ENCODE measurements at regions not wholly inside any gene's neighbourhood (a gene's known extent, or its start where the extent isn't known, plus 50 kb on each side); places are given as distances from the start of the nearest gene placed in this dataset.
"Not testable (repeated sequence)": the region's sequence is repeated elsewhere in the genome, so short reads cannot be mapped to it uniquely, and the experiment has no call there.

DNA sequence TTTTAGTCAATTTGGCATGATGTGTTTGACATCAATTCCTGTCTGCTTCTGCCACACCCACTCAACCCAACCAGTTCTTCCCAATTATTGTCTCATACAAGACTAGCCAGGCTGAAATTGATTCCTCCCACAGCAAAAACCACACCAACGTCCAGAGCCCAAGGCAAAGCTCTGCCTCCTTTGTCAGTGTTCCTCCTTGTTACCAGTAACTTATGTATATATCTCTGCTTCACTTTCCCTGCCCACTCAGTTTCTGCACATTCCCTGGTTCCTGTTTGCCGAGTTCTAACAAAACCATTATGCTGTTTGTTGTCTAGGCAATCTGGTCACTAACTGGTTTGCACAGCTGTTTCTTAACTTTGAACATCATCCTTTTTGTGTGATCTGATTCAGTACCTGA, 547.9 kb upstream of the PTCHD4 start:
- BruUV-seq (replicated peaks), result no TSS peak
- H2AFZ ChIP-seq (ENCODE audit: low read length), result no peak overlapping the region

GRCh38 chr6:48641544-48641943, 530.5 kb upstream of the PTCHD4 start:
- BruUV-seq (replicated peaks), result no TSS peak
- no peaks in the 10 kb centered on the region for H3K27me3 ChIP-seq (ENCODE audit: control insufficient read depth in 1 of 2, insufficient read depth in 2 of 2, low read length in 2 of 2)
- ChIA-PET POLR2A (no interaction called here), CTCF (ENCODE audit: low intra/inter-chr PET ratio, low total read pairs) (no interaction called here)
- H3K9me3 ChIP-seq (ENCODE audit: low read length), result no peaks in the 10 kb centered on the region
- in situ Hi-C loops (cut with HindIII; ENCODE audit: extremely low pct_ligation_motif_present, low pct_unique_long_range_greater_than_20kb) (no loop called here), intact Hi-C loops (cut with micrococcal nuclease; ENCODE audit: unreplicated experiment) (no loop called here)
- 1% methylated on average over 2 of the region's 2 CpGs for WGBS (ENCODE audit: low lambda C conversion rate)
- no peak overlapping the region for H3K4me3 ChIP-seq (replicated peaks in 1 of 3; ENCODE audit: insufficient read depth in 1 of 3, low read depth in 2 of 3, low read length in 3 of 3)
- TF ChIP-seq ZNF446 (CRISPR knock-in tag; IDR thresholded peaks at IDR 0.05), result no peak
- TF ChIP-seq, protein P1, sequence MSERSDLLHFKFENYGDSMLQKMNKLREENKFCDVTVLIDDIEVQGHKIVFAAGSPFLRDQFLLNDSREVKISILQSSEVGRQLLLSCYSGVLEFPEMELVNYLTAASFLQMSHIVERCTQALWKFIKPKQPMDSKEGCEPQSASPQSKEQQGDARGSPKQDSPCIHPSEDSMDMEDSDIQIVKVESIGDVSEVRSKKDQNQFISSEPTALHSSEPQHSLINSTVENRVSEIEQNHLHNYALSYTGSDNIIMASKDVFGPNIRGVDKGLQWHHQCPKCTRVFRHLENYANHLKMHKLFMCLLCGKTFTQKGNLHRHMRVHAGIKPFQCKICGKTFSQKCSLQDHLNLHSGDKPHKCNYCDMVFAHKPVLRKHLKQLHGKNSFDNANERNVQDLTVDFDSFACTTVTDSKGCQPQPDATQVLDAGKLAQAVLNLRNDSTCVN (CRISPR knock-in tag; IDR thresholded peaks at IDR 0.05; ENCODE audit: borderline replicate concordance), result no peak
- TF ChIP-seq MXD4 (CRISPR knock-in tag; IDR thresholded peaks at IDR 0.05), result no peak
- DNase-seq (ENCODE audit: low spot score) (no peak), FAIRE-seq (no peak), ATAC-seq (no peak)
- H3K4me2 ChIP-seq (ENCODE audit: low read depth, low read length), result no peak overlapping the region
- no peaks in the 10 kb centered on the region for H3K4me1 ChIP-seq (ENCODE audit: insufficient read depth, low read length)
- H4K20me1 ChIP-seq (ENCODE audit: insufficient read depth, low read length), result no peaks in the 10 kb centered on the region
- H3K36me3 ChIP-seq (replicated peaks in 1 of 2; ENCODE audit: control insufficient read depth in 1 of 2, insufficient read depth in 2 of 2, low read length in 2 of 2), result no peaks in the 10 kb centered on the region
- H3K9ac ChIP-seq (ENCODE audit: insufficient read depth, low read depth, low read length), result no peak overlapping the region
- H2AFZ ChIP-seq (ENCODE audit: low read length), result no peak overlapping the region
- no peak overlapping the region for H3K27ac ChIP-seq (ENCODE audit: extremely low read length, insufficient read depth, low read length)
- H3K79me2 ChIP-seq (ENCODE audit: insufficient read depth, low read length), result no peaks in the 10 kb centered on the region

More for the DNA sequence above, 547.9 kb upstream of the PTCHD4 start:
- H4K20me1 ChIP-seq (ENCODE audit: insufficient read depth, low read length), result no peaks in the 10 kb centered on the region; the same call in 1 of the 2 replicates
- in situ Hi-C loops (cut with HindIII; ENCODE audit: extremely low pct_ligation_motif_present, low pct_unique_long_range_greater_than_20kb) (no loop called here), intact Hi-C loops (cut with micrococcal nuclease; ENCODE audit: unreplicated experiment) (no loop called here)
- no peaks in the 10 kb centered on the region for H3K9me3 ChIP-seq (ENCODE audit: low read length)
- 4% methylated on average over 2 of the region's 2 CpGs for WGBS (ENCODE audit: low lambda C conversion rate)
- H3K27ac ChIP-seq (ENCODE audit: extremely low read length, insufficient read depth, low read length), result no peak overlapping the region
- CTCF ChIA-PET (ENCODE audit: low intra/inter-chr PET ratio, low total read pairs), result no interaction called here
- H3K4me2 ChIP-seq (ENCODE audit: low read depth, low read length), result no peak overlapping the region
- no peak for FAIRE-seq
- H3K79me2 ChIP-seq (ENCODE audit: insufficient read depth, low read length), result no peaks in the 10 kb centered on the region
- no peaks in the 10 kb centered on the region for H3K36me3 ChIP-seq (replicated peaks in 1 of 2; ENCODE audit: control insufficient read depth in 1 of 2, insufficient read depth in 2 of 2, low read length in 2 of 2)
- TF ChIP-seq ZNF674 (CRISPR knock-in tag; IDR thresholded peaks at IDR 0.05; ENCODE audit: low read depth) (no peak), MEIS1 (CRISPR knock-in tag; IDR thresholded peaks at IDR 0.05; ENCODE audit: borderline replicate concordance) (no peak)
- H3K4me3 ChIP-seq (replicated peaks in 1 of 3; ENCODE audit: insufficient read depth in 1 of 3, low read depth in 2 of 3, low read length in 3 of 3), result no peak overlapping the region
- DNase-seq (ENCODE audit: low spot score), result no peak
- no peak for ATAC-seq
- no peaks in the 10 kb centered on the region for H3K27me3 ChIP-seq (ENCODE audit: control insufficient read depth in 1 of 2, insufficient read depth in 2 of 2, low read length in 2 of 2)
- POLR2A ChIA-PET, result no interaction called here
- no peak overlapping the region for H3K9ac ChIP-seq (ENCODE audit: insufficient read depth, low read depth, low read length)
- no peaks in the 10 kb centered on the region for H3K4me1 ChIP-seq (ENCODE audit: insufficient read depth, low read length)

- ATAC-seq; POLR2A ChIA-PET; H3K4me1 ChIP-seq (ENCODE audit: insufficient read depth, low read length); H3K36me3 ChIP-seq (replicated peaks in 1 of 2; ENCODE audit: control insufficient read depth in 1 of 2, insufficient read depth in 2 of 2, low read length in 2 of 2); intact Hi-C loops (cut with micrococcal nuclease; ENCODE audit: unreplicated experiment); H3K9ac ChIP-seq (ENCODE audit: insufficient read depth, low read depth, low read length); H4K20me1 ChIP-seq (ENCODE audit: insufficient read depth, low read length); H2AFZ ChIP-seq (ENCODE audit: low read length); BruUV-seq (replicated peaks); CTCF ChIA-PET (ENCODE audit: low intra/inter-chr PET ratio, low total read pairs); in situ Hi-C loops (cut with HindIII; ENCODE audit: extremely low pct_ligation_motif_present, low pct_unique_long_range_greater_than_20kb); H3K27ac ChIP-seq (ENCODE audit: extremely low read length, insufficient read depth, low read length); DNase-seq (ENCODE audit: low spot score); H3K4me2 ChIP-seq (ENCODE audit: low read depth, low read length); H3K79me2 ChIP-seq (ENCODE audit: insufficient read depth, low read length); H3K27me3 ChIP-seq (ENCODE audit: control insufficient read depth in 1 of 2, insufficient read depth in 2 of 2, low read length in 2 of 2); H3K9me3 ChIP-seq (ENCODE audit: low read length); H3K4me3 ChIP-seq (replicated peaks in 1 of 3; ENCODE audit: insufficient read depth in 1 of 3, low read depth in 2 of 3, low read length in 3 of 3); FAIRE-seq: not testable (repeated sequence)
- WGBS (ENCODE audit: low lambda C conversion rate), result 0% methylated on average over 1 of the region's 1 CpG
These were observed 527.8 kb upstream of the PTCHD4 start for GRCh38 chr6:48638796-48639195.
